Muscle of arm (tissue), 1 donor: ENCODE measurements at regions not wholly inside any gene's neighbourhood (a gene's known extent, or its start where the extent isn't known, plus 50 kb on each side); places are given as distances from the start of the nearest gene placed in this dataset.

ENCODE experiments used
- DNase-seq: peaks from one replicate; pipeline ENCODE4 v3.0.0-alpha.2; 2013

- DNase-seq, result no peak
Observed at GRCh38 chr11:115860246-115860645, 356.0 kb upstream of the CADM1 start.

- DNase-seq, result peak; percentile 25
Observed at GRCh38 chr11:115848611-115849010, 344.4 kb upstream of the CADM1 start.

- no peak for DNase-seq
Observed at GRCh38 chr11:115848080-115848479, 343.9 kb upstream of the CADM1 start.

- peak; percentile 48 for DNase-seq
Observed at GRCh38 chr11:115845872-115846271, 341.7 kb upstream of the CADM1 start.

GRCh38 chr11:115843685-115844084 is 339.5 kb upstream of the CADM1 start:
- no peak for DNase-seq

GRCh38 chr11:115843111-115843510 is 338.9 kb upstream of the CADM1 start:
- DNase-seq, result no peak

- no peak for DNase-seq
Observed at GRCh38 chr11:115820026-115820425, 315.8 kb upstream of the CADM1 start.

- DNase-seq, result no peak
Observed at GRCh38 chr11:115819014-115819413, 314.8 kb upstream of the CADM1 start.

GRCh38 chr11:115817844-115818468 is 313.7 kb upstream of the CADM1 start:
- DNase-seq, result no peak

- DNase-seq, result no peak
Observed at GRCh38 chr11:115808351-115808940, 304.2 kb upstream of the CADM1 start.

- DNase-seq, result no peak
Observed at GRCh38 chr11:115806056-115806455, 301.8 kb upstream of the CADM1 start.

- DNase-seq, result no peak
Observed at GRCh38 chr11:115803073-115803740, 299.0 kb upstream of the CADM1 start.

- DNase-seq, result no peak
Observed at GRCh38 chr11:115802641-115803040, 298.4 kb upstream of the CADM1 start.

- DNase-seq, result no peak
Observed at GRCh38 chr11:115792903-115793302, 288.7 kb upstream of the CADM1 start.

GRCh38 chr11:115787302-115787701 is 283.1 kb upstream of the CADM1 start:
- DNase-seq, result no peak

GRCh38 chr11:115784796-115785521 is 280.7 kb upstream of the CADM1 start:
- no peak for DNase-seq

GRCh38 chr11:115780646-115781362 is 276.6 kb upstream of the CADM1 start:
- no peak for DNase-seq

- no peak for DNase-seq
Observed at GRCh38 chr11:115778928-115779650, 274.9 kb upstream of the CADM1 start.

- DNase-seq, result no peak
Observed at GRCh38 chr11:115776916-115777315, 272.7 kb upstream of the CADM1 start.

- no peak for DNase-seq
Observed at GRCh38 chr11:115775846-115776245, 271.6 kb upstream of the CADM1 start.

GRCh38 chr11:115774756-115775155 is 270.5 kb upstream of the CADM1 start:
- no peak for DNase-seq
